Superior temporal gyrus (tissue), 1 donor: ENCODE measurements at regions not wholly inside any gene's neighbourhood (a gene's known extent, or its start where the extent isn't known, plus 50 kb on each side); places are given as distances from the start of the nearest gene placed in this dataset.
"Not testable (repeated sequence)": the region's sequence is repeated elsewhere in the genome, so short reads cannot be mapped to it uniquely, and the experiment has no call there.

Source experiments
- DNase-seq: peaks from one replicate; pipeline ENCODE4 v3.0.0-alpha.2; 2016; ENCODE audit errors: extremely low spot score

DNA sequence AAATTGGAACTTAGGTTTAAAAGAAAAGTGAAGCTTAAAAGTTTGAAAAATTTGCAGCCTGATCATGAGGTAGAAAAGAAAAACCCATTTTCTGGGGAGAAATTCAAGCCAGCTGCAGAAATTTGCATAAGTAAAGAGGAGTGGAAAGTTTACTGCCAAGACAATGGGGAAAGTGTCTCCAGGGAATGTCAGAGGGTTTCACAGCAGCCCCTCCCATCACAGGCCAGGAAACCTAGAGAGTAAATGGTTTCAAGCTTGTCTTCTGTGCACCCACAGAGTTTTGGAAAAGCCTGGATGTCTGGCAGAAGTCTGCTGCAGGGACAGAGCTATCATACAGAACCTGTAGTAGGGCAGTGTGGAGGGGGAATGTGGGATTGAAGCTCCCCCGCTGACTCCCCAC, 254.0 kb upstream of the FSIP2 start:
- DNase-seq, result no peak

DNA sequence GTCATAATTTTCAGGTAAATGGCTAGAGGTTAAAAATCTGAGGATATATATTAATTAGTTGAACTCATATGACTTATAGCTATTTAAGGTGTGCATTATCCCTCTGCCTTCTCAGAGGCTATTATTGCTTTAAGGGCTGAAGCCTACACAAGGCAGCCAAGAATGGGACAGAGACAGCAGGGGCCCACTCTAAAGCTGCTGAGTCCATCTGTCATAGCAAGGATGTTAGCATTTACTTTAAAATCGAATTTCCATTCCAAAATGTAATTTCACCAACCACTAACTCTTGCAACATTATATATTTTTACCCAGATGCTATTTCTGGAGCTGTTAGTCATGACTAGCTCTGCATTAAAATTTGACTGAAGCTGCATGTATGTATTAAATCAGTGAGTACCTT, 236.3 kb upstream of the FSIP2 start:
- DNase-seq, result peak; percentile 68

DNA sequence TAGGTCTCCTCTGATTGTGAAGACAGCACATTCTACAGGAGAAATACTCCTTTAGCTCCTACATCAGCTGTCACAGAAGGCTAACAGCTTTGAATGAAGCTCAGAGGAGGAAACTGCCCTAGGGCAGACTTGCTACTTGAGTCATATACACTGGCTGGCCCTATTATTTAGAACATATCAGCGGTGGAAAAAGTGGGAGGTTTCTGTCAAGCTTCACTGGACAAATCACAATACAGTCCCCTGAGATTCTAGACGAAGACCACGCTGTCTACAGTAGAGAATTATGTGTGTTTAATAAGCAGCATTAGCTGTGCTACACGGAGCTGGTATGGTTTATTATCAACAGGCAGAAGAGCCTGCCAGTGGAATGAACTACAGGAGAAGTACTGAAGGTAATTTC, 230.9 kb upstream of the FSIP2 start:
- no peak for DNase-seq

DNA sequence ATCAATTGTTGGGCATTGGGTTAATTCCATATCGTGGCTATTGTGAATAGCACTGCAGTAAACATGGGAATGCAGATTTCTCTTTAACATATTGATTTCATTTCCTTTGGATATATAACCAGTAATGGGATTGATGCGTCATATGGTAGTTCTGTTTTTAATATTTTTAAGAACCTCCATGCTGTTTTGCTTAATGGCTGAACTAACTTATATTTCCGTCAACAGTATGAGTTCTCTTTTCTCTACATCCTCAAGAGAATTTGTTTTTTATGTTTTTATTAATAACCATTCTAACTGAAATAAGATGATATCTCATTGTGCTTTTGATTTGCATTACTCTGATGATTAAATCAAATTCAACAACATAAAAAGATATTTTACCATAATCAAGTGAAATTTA, 228.5 kb upstream of the FSIP2 start:
- no peak for DNase-seq

DNA sequence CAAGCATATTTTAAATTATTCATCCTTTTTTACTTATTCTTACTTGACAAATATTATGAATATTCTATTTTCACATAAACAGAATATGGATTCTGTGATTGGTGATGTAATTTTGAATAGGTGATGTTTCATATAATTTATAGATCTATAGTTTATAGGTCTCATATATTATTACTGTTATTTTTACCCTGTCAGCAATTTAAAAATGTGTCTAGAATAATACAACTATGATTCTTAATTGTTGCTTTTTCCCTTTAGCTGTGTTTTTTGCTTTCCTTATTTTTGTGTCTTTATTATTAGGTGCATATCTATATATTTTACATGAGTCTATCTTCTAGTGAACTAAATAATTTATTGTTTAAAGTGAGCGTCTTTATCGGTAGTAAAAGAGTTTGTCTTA, 226.7 kb upstream of the FSIP2 start:
- DNase-seq, result no peak

- DNase-seq, result no peak
These were observed 216.1 kb upstream of the FSIP2 start for GRCh38 chr2:185522472-185522871.

- DNase-seq, result not testable (repeated sequence)
These were observed 214.4 kb upstream of the FSIP2 start for GRCh38 chr2:185524242-185524641.

- no peak for DNase-seq
These were observed 212.4 kb upstream of the FSIP2 start for GRCh38 chr2:185526161-185526560.

DNA sequence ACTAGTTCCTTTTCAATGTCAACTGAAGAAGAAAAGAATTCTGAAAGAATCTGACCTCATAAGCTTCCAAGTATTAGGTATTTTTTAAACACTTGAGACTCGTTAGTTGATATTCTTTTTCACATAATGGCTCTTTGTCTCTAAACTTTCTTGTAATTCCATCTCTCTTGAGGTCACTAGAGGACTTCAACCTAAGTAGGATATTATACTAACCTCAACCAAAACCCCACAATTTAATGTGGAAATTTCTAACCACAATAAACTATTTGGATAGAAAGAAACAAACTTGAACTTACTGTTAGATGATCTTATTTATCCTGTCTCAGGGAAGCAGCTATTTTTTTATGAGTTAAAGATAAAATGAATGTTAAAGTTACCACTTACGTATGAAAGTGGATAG, 206.9 kb upstream of the FSIP2 start:
- no peak for DNase-seq

- no peak for DNase-seq
These were observed 200.9 kb upstream of the FSIP2 start for GRCh38 chr2:185537689-185538088.

DNA sequence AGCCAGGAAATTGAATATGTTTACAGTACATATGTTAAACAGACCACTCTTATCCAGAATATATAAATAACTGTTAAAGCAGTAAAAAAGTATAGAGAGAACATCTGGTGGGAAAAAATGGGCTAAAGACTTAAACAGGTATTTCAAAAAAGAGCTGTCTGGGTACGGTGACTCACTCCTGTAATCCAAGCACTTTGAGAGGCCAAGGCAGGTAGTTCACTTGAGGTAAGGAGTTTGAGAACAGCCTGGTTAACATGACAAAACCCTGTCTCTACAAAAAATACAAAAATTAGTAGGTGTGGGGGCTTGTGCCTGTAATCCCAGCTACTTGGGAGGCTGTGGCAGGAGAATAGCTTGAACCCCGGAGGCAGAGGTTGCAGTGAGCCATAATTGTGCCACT, 171.4 kb upstream of the FSIP2 start:
- no peak for DNase-seq

DNA sequence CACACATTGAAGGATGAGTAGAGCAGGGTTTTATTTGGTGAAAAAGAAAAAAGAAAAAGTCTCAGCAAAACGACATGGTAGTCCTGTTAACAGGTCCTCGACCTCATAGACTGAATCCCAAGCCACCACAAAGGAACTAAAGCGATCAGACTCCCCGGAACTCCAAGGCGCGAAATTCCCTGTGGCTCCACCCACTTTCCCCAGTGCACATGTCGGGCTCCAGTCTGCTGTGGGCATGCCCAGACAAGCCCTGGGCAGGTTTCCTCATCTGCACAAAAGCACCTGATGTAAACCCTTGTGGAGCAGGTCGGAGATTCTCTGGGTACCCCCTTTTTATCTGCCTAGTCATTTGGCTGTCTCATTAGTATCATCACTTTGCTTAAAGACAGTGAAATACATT, 170.7 kb upstream of the FSIP2 start:
- no peak for DNase-seq

- no peak for DNase-seq
These were observed 160.3 kb upstream of the FSIP2 start for GRCh38 chr2:185578322-185578721.

DNA sequence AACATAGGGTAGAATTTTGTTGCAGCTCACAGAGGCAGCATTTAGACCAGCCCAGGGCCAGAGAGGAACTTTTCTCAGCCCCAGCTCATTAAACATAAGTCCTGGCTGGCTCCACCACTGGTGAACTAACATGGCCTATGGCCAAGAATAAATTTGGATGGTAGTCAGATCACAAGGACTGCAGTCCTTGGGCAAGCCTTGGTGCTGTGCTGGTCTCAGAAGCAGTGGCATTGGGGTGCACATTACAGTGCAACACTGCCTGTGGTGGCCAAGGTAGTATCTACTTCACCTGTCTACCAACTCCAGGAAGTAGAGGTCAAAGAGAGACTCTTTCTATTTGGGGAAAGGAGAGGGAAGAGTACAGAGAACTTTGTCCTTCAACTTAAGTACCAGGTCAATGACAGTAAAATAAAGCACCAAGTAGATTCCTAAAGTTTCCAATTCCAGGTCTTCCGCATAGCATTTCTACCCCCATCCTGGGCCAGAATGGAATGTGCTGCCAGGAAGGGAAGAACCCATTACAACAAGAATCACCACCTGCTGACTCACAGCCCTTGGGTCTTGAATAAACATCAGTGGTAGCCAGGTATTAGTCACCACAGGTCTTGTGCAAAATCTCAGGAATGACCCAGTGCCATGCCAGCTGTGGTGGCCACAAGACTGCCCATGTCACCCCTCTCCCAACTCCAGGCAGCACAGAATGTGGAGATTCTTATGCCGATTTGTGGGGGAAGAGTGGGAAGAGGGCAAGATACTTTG, 155.4 kb upstream of the FSIP2 start:
- no peak for DNase-seq

DNA sequence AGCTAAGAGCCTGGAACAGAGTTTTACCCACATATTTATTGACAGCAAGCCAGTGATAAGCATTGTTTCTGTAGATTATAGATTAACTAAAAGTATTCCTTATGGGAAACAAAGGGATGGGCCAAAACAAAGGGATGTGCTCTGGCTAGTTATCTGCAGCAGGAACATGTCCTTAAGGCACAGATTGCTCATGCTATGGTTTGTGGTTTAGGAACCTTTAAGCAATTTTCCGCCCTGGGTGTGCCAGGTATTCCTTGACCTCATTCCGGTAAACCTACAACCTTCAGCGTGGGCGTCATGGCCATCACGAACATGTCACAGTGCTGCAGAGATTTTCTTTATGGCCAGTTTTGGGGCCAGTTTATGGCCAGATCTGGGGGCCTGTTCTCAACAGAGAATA, 153.4 kb upstream of the FSIP2 start:
- not testable (repeated sequence) for DNase-seq

- not testable (repeated sequence) for DNase-seq
These were observed 147.3 kb upstream of the FSIP2 start for GRCh38 chr2:185591276-185591675.

- DNase-seq, result no peak
These were observed 130.7 kb upstream of the FSIP2 start for GRCh38 chr2:185607945-185608344.

- DNase-seq, result no peak
These were observed 129.8 kb upstream of the FSIP2 start for GRCh38 chr2:185608799-185609198.

- no peak for DNase-seq
These were observed 128.3 kb upstream of the FSIP2 start for GRCh38 chr2:185610301-185610700.

GRCh38 chr2:185618625-185619024, 120.0 kb upstream of the FSIP2 start:
- no peak for DNase-seq

- no peak for DNase-seq
These were observed 113.0 kb upstream of the FSIP2 start for GRCh38 chr2:185625604-185626003.

DNA sequence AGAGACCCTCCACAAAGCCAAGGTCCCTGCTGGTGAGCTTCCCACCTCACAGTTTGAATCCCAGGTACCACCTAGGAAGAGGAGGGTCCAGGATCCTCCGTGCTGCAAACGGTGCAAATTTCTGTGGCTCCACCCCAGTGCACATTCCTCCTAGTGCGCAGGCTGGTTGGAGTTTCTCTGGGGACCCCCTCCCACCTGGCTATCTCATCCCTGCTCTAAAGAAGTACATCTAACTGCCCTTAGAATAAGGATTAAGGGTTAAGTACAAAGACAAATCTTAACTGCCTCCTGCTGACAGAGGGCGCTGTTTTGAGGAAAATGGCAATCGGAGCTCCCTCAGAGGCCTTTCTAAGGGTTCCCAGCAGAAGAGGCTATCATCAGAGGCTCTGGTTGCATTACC, 109.6 kb upstream of the FSIP2 start:
- no peak for DNase-seq

DNA sequence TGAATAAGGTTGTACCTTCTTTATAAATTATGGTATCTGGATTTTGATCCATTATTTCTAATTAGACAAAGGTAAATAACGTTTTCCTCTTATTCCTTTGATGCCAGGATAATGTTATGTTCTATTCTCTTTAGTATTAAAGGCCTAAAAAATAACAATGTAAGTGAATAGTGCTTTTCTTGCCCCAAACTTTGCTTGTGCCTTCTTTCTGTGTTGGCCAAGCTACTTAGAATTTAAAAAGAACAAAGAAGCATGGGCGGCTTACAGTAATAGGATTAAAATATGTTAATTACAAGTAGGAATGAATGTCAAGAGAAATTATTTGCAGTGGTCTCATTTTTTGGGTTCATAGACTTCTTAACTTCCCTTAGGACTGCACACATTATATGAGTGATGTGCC, 105.0 kb upstream of the FSIP2 start:
- DNase-seq, result no peak

DNA sequence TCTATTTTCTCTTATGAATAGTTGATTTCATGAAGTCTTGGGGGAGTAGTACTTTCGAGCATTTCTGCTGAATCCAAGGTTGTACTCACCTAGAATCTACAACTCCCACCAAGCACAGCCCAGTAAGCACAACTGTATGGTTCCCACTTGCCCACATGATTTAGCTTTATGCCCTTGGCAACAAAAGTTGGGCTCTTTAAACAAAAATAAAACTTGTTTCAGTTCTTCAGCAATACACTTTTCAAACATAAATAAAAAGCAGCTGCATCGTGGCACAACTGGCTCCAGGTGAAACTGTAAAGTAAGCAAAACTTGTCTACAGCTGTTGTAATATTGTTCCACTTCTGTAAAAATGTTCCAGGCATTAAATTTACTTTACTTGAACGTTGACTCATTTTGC, 99.8 kb upstream of the FSIP2 start:
- DNase-seq, result no peak
